Panc1 (cell line): ENCODE measurements at regions not wholly inside any gene's neighbourhood (a gene's known extent, or its start where the extent isn't known, plus 50 kb on each side); places are given as distances from the start of the nearest gene placed in this dataset.

ENCODE experiments used
- ATAC-seq: fragments of 200-7000 bp; cut with Tn5 transposase; 2 replicates; pipeline ENCODE4 v1.9.1; 2020; ENCODE audit warnings: mild to moderate bottlenecking, moderate library complexity
- BruUV-seq: library from RNA; stranded (reverse); fragments of 400-500 nt; replicated peaks from 2 replicates; lab custom pipeline; 2021; lab: Mats Ljungman, UMichigan
- CTCF ChIA-PET: fragments of 300-600 bp; sonication (Branson Sonifier 250); formaldehyde crosslinking; loops from one replicate; lab custom pipeline; 2022; ENCODE audit warnings: antibody characterized with exemption; lab: Charles Lee
- POLR2A ChIA-PET: fragments of 300-600 bp; sonication (Branson Sonifier 250); formaldehyde crosslinking; loops from one replicate; lab custom pipeline; 2022; ENCODE audit warnings: antibody characterized with exemption; lab: Charles Lee
- DNase-seq: peaks from one replicate; pipeline ENCODE4 v3.0.0-alpha.2; 2010; ENCODE audit warnings: low read depth, low spot score
- H3K27ac ChIP-seq: 2 replicates; pipeline ENCODE4 v1.5.1; 2011; ENCODE audit warnings: mild to moderate bottlenecking, low read length, inconsistent platforms
- H3K27me3 ChIP-seq: fragments of 200-500 bp; sonication (Bioruptor generic); 2 replicates; pipeline ENCODE4 v1.6.0; 2014; ENCODE audit warnings: low read length, inconsistent platforms; ENCODE audit not compliant: control insufficient read depth, insufficient read depth
- H3K36me3 ChIP-seq: fragments of 200-500 bp; sonication (Bioruptor generic); 2 replicates; pipeline ENCODE4 v1.5.1; 2014; ENCODE audit warnings: inconsistent platforms, mild to moderate bottlenecking, low read length, moderate library complexity; ENCODE audit not compliant: control insufficient read depth, insufficient read depth
- H3K4me1 ChIP-seq: 2 replicates; pipeline ENCODE4 v1.5.1; 2011; ENCODE audit warnings: inconsistent platforms, mild to moderate bottlenecking, low read length, moderate library complexity; ENCODE audit not compliant: control insufficient read depth, insufficient read depth
- H3K4me3 ChIP-seq, 2 experiments: 2 replicates each; pipeline ENCODE4 v1.5.1; 2011 to 2012; ENCODE audit warnings: low read depth in 2 of 2, low read length in 2 of 2, mild to moderate bottlenecking in 2 of 2, inconsistent platforms in 1 of 2, moderate library complexity in 1 of 2
- H3K9me3 ChIP-seq: fragments of 200-500 bp; sonication (Bioruptor generic); 2 replicates; pipeline ENCODE4 v1.5.1; 2014; ENCODE audit warnings: low read depth, mild to moderate bottlenecking, inconsistent platforms, low read length, moderate library complexity; ENCODE audit not compliant: control insufficient read depth, insufficient read depth
- CTCF ChIP-seq: fragments of 450-650 bp; IDR thresholded peaks from 2 replicates; pipeline ENCODE4 v1.5.1; 2017; ENCODE audit warnings: mild to moderate bottlenecking
- POLR2AphosphoS5 ChIP-seq: IDR thresholded peaks from 2 replicates; pipeline ENCODE4 v1.6.1; 2012; ENCODE audit warnings: mild to moderate bottlenecking, low read depth, low read length, moderate library complexity
- REST ChIP-seq, 2 experiments: IDR thresholded peaks; 2 replicates each; pipeline ENCODE4 v1.6.1; 2011 to 2012; ENCODE audit warnings: low read depth in 2 of 2, control low read depth in 1 of 2, low read length in 1 of 2, mild to moderate bottlenecking in 1 of 2, moderate library complexity in 1 of 2; ENCODE audit not compliant: insufficient read depth in 1 of 2
- SIN3A ChIP-seq: IDR thresholded peaks from 2 replicates; pipeline ENCODE4 v1.6.1; 2012; ENCODE audit warnings: low read depth, mild to moderate bottlenecking, low read length, moderate library complexity, borderline replicate concordance; ENCODE audit not compliant: insufficient read depth
- TCF7L2 ChIP-seq: IDR thresholded peaks from 2 replicates; pipeline ENCODE4 v1.6.1; 2011; ENCODE audit warnings: mild to moderate bottlenecking, low read depth, low read length, inconsistent platforms
- in situ Hi-C: cut with HindIII; loops from 2 replicates; pipeline ENCODE4 v1.10.0; 2016; ENCODE audit warnings: low sequenced_read_pairs, low pct_unique_long_range_greater_than_20kb
- intact Hi-C: fragments of 100-400 bp; cut with micrococcal nuclease; formaldehyde crosslinking; loops from one replicate; pipeline ENCODE4 v1.10.0; 2022; ENCODE audit not compliant: unreplicated experiment

GRCh38 chr1:221212926-221213325, 333.7 kb downstream of the HLX start:
- H3K4me3 ChIP-seq, result no peak overlapping the region
- BruUV-seq, result no TSS peak

GRCh38 chr1:221217029-221217428, 337.8 kb downstream of the HLX start:
- Histone ChIP-seq H3K27me3 (no peaks in the 10 kb centered on the region), H3K36me3 (no peaks in the 10 kb centered on the region), H3K27ac (no peak overlapping the region), H3K9me3 (no peaks in the 10 kb centered on the region), H3K4me1 (no peaks in the 10 kb centered on the region), H3K4me3 (no peak overlapping the region)
- BruUV-seq, result no TSS peak
- CTCF ChIA-PET, result no interaction called here
- POLR2A ChIA-PET, result no interaction called here
- TF ChIP-seq TCF7L2, result no peak
- TF ChIP-seq SIN3A, result no peak
- TF ChIP-seq POLR2AphosphoS5, result no peak
- TF ChIP-seq REST (IDR thresholded peaks at IDR 0.05; ENCODE audit: insufficient read depth in 1 of 2, low read depth in 2 of 2, low read length in 1 of 2), result no peak
- no peak for TF ChIP-seq CTCF
- DNase-seq (no peak), ATAC-seq (no peak)
- intact Hi-C loops, result no loop called here
- in situ Hi-C loops, result no loop called here

More at GRCh38 chr1:221212926-221213325, 333.7 kb downstream of the HLX start:
- intact Hi-C loops (no loop called here), in situ Hi-C loops (no loop called here)
- H3K9me3 ChIP-seq, result no peaks in the 10 kb centered on the region
- ATAC-seq, result no peak
- H3K36me3 ChIP-seq, result no peaks in the 10 kb centered on the region
- CTCF ChIA-PET, result no interaction called here
- no peaks in the 10 kb centered on the region for H3K4me1 ChIP-seq
- POLR2A ChIA-PET, result interaction anchor here (0.7 kb wide), 1 partner anchor 237 kb away, joined by 3 read pairs; no protein-coding TSS in a partner anchor
- no peak for TF ChIP-seq SIN3A
- TF ChIP-seq POLR2AphosphoS5, result no peak
- no peak for TF ChIP-seq REST (IDR thresholded peaks at IDR 0.05; ENCODE audit: insufficient read depth in 1 of 2, low read depth in 2 of 2, low read length in 1 of 2)
- TF ChIP-seq TCF7L2, result no peak
- no peak for TF ChIP-seq CTCF
- H3K27ac ChIP-seq, result no peak overlapping the region
- H3K27me3 ChIP-seq, result no peaks in the 10 kb centered on the region
- no peak for DNase-seq
